SW 1271 (cell line): ENCODE measurements at regions not wholly inside any gene's neighbourhood (a gene's known extent, or its start where the extent isn't known, plus 50 kb on each side); places are given as distances from the start of the nearest gene placed in this dataset.
"Not testable (repeated sequence)": the region's sequence is repeated elsewhere in the genome, so short reads cannot be mapped to it uniquely, and the experiment has no call there.

ENCODE experiments used
- DNase-seq, 2 experiments: peaks; one replicate each; lab custom pipeline; 2025; lab: John Stamatoyannopoulos, UW

DNA sequence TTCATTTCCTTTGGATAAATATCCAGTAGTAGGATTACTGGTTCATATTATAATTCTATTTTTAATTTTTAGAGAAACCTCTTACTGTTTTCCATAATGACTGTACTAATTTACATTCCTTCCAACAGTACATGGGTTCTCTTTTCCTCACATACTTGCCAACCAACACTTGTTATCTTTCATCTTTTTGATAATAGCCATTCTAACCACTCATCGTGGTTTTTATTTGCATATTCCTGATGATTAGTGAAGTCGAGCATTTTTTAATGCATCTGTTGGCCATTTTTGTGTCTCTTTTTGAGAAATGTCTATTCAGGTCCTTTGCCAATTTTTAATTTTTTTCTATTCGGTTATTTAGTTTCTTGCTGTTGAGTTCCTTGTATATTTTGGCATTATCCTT lies 457.7 kb upstream of the PDE3A start:
- no peak for DNase-seq

GRCh38 chr12:19912991-19913390 lies 455.3 kb upstream of the PDE3A start:
- DNase-seq = no peak

GRCh38 chr12:19915392-19916195 lies 452.7 kb upstream of the PDE3A start:
- DNase-seq = peak in 1 of 2 experiments; percentile 36

GRCh38 chr12:19916196-19916753 lies 452.1 kb upstream of the PDE3A start:
- DNase-seq = no peak

DNA sequence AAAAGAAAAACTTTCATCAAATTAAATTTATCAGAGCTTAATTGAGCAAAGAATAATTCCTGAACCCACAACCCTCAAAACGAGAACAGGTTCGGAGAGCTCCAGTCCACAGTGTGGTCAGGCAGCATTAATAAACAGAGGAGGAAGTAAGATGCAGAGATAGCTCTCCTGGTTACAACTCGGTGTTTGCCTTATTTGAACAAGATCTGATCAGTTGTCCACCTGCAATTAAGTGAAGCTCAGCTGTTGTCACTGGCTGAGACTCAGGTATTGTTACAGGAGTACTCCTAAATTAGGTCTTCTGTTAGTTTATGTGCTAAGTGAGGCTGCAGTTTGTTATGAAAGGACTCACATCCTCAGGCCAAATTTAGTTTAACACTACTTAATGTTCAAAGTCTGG lies 451.4 kb upstream of the PDE3A start:
- DNase-seq = no peak

DNA sequence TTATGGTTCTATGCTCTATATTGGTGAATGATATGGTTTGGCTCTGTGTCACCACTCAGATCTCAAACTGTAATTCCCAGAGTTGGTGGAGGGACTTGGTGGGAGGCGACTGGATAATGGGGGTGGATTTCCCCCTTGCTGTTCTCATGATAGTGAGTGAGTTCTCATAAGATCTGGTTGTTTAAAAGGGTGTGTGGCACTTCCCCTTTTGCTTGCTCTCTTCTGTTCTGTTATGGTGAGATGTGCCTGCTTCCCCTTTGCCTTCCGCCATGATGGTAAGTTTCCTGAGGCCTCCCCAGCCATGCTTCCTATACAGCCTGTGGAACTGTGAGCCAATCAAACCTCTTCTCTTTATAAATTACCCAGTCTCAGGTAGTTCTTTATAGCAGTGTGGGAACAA lies 446.6 kb upstream of the PDE3A start:
- not testable (repeated sequence) for DNase-seq

- DNase-seq = no peak
Measured at GRCh38 chr12:19922717-19923116, 445.6 kb upstream of the PDE3A start.

GRCh38 chr12:19924360-19924759 lies 444.0 kb upstream of the PDE3A start:
- no peak for DNase-seq

- DNase-seq = no peak
Measured at GRCh38 chr12:19925841-19926240, 442.5 kb upstream of the PDE3A start.

DNA sequence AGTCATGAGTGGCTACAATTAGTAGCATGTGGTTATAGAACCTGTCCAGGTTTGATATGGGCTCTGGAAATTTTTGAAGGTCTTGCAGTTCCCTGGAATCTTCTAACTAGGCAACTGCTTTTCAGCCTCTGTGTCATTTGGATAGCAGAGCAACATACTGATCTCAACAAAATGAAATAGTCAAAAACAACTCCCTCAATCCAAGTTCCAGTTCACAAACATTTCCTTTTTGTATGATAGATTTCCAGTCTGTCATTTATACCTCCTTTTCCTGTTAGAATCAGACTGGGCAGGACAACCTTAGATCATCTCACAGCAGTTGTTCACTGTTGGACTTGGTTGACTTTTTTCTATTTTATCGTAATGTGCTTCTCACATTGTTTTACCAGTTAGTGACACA lies 442.1 kb upstream of the PDE3A start:
- no peak for DNase-seq

- no peak for DNase-seq
Measured at GRCh38 chr12:19927661-19928060, 440.7 kb upstream of the PDE3A start.

GRCh38 chr12:19932413-19932812 lies 435.9 kb upstream of the PDE3A start:
- DNase-seq = no peak

DNA sequence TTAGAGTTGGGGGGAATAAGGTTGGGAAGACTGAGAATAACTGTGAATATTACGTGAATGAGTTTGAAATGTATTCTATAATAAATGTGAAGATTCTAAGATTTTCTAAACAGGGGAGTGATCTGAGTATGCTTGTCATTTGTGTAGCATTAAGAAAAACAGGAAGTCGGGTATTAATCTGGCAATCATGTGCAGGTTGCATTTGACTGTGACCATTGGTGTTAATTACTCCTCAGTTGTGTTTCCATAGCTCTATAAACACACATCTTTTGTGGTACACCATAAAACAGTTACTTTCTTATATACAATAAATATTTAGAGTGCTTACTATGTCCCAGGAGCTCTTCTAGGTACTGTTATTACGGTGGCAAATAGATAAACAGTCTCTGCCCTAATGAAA lies 434.4 kb upstream of the PDE3A start:
- DNase-seq = no peak

- no peak for DNase-seq
Measured at GRCh38 chr12:19937161-19937560, 431.2 kb upstream of the PDE3A start.

GRCh38 chr12:19938031-19938430 lies 430.3 kb upstream of the PDE3A start:
- DNase-seq = no peak

DNA sequence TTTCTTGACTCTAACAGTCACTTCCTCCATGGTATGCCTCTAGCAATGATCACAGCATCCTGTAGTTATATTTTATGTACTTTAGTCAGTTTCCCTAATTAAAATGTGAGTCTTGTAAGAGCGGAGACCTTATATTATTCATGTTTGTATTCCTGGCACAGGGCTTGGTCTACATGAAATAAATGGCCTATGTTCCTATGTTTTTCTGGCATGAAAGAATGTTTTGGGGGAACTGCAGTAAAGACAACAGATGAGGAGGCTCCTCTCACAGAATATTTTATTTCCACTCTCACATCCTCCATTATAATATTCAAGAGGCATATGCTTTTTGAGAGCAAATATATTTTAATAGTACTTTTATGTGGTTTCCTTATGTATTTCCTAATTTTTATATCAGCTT lies 429.8 kb upstream of the PDE3A start:
- DNase-seq = no peak

- DNase-seq = no peak
Measured at GRCh38 chr12:19940267-19940666, 428.1 kb upstream of the PDE3A start.

GRCh38 chr12:19941096-19941495 lies 427.2 kb upstream of the PDE3A start:
- no peak for DNase-seq

DNA sequence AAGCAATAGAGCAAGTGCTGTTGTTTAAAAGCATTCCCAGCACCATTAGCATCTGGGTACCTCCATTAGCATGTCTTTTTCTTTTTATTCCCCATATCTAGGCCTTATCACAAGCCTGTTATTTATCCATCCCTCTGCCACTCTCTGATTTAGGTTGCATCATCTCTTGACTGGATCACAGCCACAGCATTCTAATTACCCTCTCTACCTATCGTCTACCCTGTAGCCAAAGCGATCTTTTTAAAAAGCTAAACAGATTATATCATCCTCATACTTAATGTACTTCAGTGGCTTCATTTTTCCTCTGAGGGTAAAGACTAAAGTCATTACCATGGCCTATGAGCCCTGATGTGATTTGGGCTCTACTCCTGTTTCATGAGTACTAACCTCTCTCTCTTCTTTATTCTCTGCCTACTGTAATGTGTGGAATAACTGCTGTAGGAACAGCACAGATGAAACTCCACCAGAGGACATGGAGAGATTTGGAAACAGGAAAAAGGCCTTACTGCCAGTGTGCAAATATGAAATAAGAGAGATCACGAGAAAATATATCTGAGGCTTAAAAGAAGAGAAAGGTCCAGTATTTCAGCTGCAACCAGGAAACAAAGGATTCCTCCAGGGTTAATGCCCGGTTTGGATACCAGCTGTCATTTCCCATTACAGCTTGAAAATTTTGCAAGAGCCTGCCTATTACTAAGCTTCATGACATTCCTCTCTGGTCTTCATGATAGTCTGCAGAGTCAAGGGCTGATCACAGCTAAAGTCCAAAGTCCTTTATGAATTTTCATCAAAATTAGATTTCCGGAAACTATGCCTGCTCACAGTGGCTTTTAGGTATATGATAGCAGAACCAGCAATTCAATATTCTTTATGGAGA lies 422.5 kb upstream of the PDE3A start:
- no peak for DNase-seq

GRCh38 chr12:19946550-19946949 lies 421.8 kb upstream of the PDE3A start:
- no peak for DNase-seq

DNA sequence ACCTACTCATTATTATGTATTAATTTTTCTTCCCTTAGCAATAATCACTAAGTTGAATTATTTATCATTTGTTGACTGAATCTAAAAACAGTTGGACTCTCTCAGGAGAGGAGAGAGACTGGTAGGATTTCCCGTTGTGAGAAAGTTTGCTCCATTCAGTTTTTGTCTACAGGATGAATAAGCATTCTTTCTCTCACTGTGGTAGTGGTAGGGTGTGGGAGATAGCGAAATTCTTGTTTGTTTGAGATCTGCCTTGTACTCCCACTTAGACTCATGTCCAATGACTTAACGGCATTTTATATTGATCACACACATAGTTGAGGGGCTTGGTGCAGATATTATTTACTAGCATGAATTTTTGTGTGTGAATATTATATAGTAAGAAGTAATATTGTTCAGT lies 421.0 kb upstream of the PDE3A start:
- DNase-seq = no peak

DNA sequence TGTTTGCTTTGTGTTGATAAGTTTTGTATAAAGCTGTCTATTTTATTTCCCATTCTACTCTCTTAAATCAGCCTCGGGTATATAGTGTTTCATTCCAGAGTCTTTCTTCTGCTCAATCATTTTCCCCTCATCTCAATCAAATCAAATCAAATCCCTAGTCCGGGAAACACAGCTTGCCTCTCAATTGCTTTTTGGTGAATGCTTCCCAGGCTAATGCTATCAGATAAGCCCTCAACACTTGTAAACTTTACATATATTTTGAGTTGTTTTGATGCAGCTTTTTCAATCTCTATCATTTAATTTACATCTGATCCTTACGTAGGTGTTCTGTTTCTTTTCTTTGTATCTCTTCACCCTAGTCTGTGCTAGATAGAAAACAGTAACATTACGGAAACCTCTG lies 416.7 kb upstream of the PDE3A start:
- no peak for DNase-seq

DNA sequence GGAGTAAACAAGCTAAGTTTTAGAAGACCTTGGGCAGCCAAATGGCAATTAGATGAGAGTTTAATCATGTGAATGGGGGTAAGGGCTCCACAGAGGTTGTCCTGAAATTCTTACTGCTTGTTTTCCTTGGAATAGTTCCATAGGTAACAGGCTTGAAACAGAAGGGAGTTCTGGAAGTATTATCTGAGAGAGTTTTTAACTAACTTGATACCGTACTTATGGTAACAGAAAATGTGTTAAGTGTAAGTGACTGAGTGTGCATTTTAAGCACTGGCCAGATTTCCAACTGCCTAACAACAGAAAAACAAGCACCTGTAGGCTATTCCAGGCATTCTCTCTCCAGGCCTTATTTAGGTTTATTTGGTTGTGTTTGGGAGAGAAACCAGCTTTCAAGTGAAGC lies 414.6 kb upstream of the PDE3A start:
- DNase-seq = no peak
